GM12872 (cell line): ENCODE measurements at regions not wholly inside any gene's neighbourhood (a gene's known extent, or its start where the extent isn't known, plus 50 kb on each side); places are given as distances from the start of the nearest gene placed in this dataset.
A peak's percentile ranks its signal among the peaks of the same experiment; 100 is the strongest.

Experiments
- TF ChIP-seq, protein P1 (sequence below): IDR thresholded peaks from 3 replicates; pipeline ENCODE4 v1.5.1; 2011; ENCODE audit warnings: low read depth, mild to moderate bottlenecking, low read length, moderate library complexity; ENCODE audit not compliant: insufficient read depth

- TF ChIP-seq, protein P1, sequence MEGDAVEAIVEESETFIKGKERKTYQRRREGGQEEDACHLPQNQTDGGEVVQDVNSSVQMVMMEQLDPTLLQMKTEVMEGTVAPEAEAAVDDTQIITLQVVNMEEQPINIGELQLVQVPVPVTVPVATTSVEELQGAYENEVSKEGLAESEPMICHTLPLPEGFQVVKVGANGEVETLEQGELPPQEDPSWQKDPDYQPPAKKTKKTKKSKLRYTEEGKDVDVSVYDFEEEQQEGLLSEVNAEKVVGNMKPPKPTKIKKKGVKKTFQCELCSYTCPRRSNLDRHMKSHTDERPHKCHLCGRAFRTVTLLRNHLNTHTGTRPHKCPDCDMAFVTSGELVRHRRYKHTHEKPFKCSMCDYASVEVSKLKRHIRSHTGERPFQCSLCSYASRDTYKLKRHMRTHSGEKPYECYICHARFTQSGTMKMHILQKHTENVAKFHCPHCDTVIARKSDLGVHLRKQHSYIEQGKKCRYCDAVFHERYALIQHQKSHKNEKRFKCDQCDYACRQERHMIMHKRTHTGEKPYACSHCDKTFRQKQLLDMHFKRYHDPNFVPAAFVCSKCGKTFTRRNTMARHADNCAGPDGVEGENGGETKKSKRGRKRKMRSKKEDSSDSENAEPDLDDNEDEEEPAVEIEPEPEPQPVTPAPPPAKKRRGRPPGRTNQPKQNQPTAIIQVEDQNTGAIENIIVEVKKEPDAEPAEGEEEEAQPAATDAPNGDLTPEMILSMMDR, result no peak
These were observed 228.4 kb upstream of the EMCN start for GRCh38 chr4:100746141-100746739.

GRCh38 chr4:100742045-100742444, 224.2 kb upstream of the EMCN start:
- TF ChIP-seq, protein P1, result peak; percentile 24; the same call in 1 of the 3 replicates

DNA sequence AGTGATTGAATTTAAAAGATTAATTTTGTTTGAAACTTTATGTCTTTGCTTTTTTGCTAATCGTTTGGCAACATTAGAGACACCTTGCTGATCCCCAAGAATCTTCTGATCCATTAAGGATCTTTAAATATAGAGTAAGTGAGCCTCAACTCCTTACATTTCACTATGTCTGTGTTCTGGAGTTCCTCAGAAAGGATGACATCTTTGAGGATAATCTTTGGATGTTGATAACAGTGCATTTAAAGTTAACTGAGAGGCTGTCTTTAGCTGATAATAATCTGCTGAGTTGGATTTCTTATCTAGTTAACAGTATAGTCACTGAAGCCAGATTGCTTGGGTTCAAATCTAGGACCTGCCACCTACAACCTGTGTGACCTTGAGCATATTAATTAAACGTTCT, 221.6 kb upstream of the EMCN start:
- TF ChIP-seq, protein P1, result no peak

DNA sequence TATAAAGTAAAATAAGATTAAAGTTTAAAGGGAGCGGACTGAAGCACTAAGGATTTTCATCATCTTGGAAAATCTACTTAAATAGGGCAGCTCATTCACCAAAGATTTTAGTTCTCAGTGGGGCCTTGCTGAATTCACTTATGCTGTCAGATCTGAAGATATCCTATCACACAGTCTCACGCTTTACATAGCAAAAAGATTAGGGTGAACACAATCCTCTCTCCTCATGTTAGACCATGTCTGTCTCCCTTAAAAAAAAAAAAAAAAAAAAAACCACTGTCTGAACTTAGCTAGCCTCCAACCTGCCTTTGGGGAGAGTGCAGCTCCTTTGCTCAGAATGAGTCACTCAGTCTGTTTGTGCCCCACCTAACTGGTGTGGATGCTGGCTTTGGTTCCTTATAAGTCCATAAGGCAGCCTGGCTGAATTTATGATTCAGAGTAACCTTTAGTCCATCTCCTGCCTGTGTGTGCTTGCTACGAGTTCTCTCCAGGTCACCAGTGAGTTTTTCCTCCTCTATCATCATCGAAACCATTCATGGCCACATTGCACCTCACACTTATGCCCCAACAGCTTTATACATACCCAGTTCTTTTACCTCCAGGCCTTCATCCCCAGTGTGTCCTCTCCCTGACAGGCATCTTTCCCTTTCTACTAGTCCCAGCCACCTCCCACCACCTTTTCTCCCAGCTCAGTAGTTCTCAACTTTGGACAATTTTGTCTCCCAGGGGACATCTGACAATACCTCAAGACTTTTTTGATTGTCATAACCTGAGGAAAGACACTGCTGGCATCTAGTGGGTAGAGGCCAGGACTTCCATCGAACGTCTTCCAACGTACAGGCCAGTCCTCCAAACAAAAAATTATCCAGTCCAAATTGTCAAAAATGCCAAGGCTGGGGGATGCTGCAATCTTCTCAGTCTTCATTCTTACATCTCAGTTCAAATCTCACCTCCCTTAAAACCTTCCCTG, 220.7 kb upstream of the EMCN start:
- TF ChIP-seq, protein P1, result no peak

DNA sequence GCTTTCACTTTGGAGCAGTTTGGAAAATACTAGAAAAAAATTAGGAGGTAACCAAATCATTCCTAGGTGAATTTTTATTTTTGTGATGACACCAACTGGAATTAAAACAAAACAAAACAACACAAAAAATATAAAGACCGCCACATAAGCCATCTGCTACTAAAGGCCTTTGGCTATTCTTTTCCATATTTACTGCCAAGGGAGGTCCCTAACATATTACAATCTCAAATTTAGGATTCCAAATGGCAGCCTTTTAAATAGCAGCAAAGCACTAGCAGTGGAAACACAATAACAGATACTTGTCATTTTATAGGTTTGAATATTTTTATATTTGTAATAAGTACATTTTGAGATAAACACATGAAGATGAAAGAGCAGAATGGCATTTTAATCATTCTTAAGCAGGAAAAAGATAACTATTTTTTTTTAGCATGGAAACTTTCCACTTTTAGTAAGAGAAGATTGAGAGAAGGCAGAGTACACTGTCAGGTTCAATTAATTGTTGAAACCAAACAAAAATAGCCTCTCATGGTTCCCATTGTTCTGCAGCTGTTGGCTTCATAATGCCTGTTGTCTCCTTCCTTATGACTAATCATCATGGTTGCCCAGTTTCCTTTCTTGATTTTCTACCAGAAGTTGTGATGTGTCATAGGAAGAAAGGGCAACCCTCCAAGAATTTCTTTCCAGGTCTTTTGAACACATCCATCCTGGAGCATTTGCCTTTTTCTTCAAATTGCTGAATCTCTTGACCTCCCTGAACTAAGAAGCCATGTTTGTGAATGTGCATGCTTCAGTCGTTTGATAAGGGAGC, 219.0 kb upstream of the EMCN start:
- TF ChIP-seq, protein P1, result no peak

- TF ChIP-seq, protein P1, result no peak
These were observed 211.0 kb upstream of the EMCN start for GRCh38 chr4:100728861-100729260.
